Mesendoderm (in vitro differentiated cells): ENCODE measurements at regions not wholly inside any gene's neighbourhood (a gene's known extent, or its start where the extent isn't known, plus 50 kb on each side); places are given as distances from the start of the nearest gene placed in this dataset.

Experiments used
- DNase-seq: peaks from one replicate; pipeline ENCODE4 v3.0.0; 2013
- H2AK5ac ChIP-seq: 2 replicates; pipeline ENCODE4 v1.6.1; 2013; ENCODE audit warnings: low read length, inconsistent platforms
- H2BK120ac ChIP-seq: 2 replicates; pipeline ENCODE4 v1.6.1; 2013; ENCODE audit warnings: low read depth, mild to moderate bottlenecking, low read length, moderate library complexity, mixed read lengths
- H2BK15ac ChIP-seq: replicated peaks from 2 replicates; pipeline ENCODE4 v1.6.1; 2013; ENCODE audit warnings: low read depth, mild to moderate bottlenecking, moderate library complexity
- H2BK5ac ChIP-seq: 2 replicates; pipeline ENCODE4 v1.6.1; 2013; ENCODE audit warnings: low read length, inconsistent platforms
- H3K18ac ChIP-seq: 2 replicates; pipeline ENCODE4 v1.6.1; 2013; ENCODE audit warnings: mild to moderate bottlenecking, low read length, mixed read lengths
- H3K23ac ChIP-seq: one replicate; pipeline ENCODE4 v1.6.1; 2013; ENCODE audit warnings: low read length
- H3K27ac ChIP-seq: 2 replicates; pipeline ENCODE4 v1.5.1; 2013; ENCODE audit warnings: low read depth, mild to moderate bottlenecking, inconsistent platforms, low read length, moderate library complexity
- H3K27me3 ChIP-seq: 2 replicates; pipeline ENCODE4 v1.6.1; 2013; ENCODE audit warnings: low read length, control low read depth, mild to moderate bottlenecking, inconsistent platforms; ENCODE audit not compliant: insufficient read depth, poor library complexity
- H3K36me3 ChIP-seq: 2 replicates; pipeline ENCODE4 v1.6.1; 2013; ENCODE audit warnings: low read length, inconsistent platforms; ENCODE audit not compliant: control insufficient read depth, insufficient read depth
- H3K4ac ChIP-seq: one replicate; pipeline ENCODE4 v1.6.1; 2013; ENCODE audit warnings: low read depth, mild to moderate bottlenecking, low read length, moderate library complexity
- H3K4me1 ChIP-seq: 2 replicates; pipeline ENCODE4 v1.6.1; 2013; ENCODE audit warnings: low read depth, low read length, inconsistent platforms; ENCODE audit not compliant: control insufficient read depth
- H3K4me2 ChIP-seq: 2 replicates; pipeline ENCODE4 v1.6.1; 2013; ENCODE audit warnings: low read length
- H3K4me3 ChIP-seq: 2 replicates; pipeline ENCODE4 v1.5.1; 2013; ENCODE audit warnings: mild to moderate bottlenecking, low read length
- H3K56ac ChIP-seq: one replicate; pipeline ENCODE4 v1.6.1; 2013; ENCODE audit warnings: low read length
- H3K79me1 ChIP-seq: 2 replicates; pipeline ENCODE4 v1.6.1; 2013; ENCODE audit warnings: low read length, inconsistent platforms
- H3K79me2 ChIP-seq: 2 replicates; pipeline ENCODE4 v1.6.1; 2013; ENCODE audit warnings: mild to moderate bottlenecking, low read length; ENCODE audit not compliant: control insufficient read depth, insufficient read depth
- H3K9ac ChIP-seq: 2 replicates; pipeline ENCODE4 v1.6.1; 2013; ENCODE audit warnings: low read length, inconsistent platforms
- H4K5ac ChIP-seq: one replicate; pipeline ENCODE4 v1.6.1; 2013; ENCODE audit warnings: low read length
- H4K8ac ChIP-seq: one replicate; pipeline ENCODE4 v1.6.1; 2013; ENCODE audit warnings: low read depth, mild to moderate bottlenecking, control low read depth, low read length, moderate library complexity
- WGBS: extraction: QIAGEN DNeasy Blood & Tissue Kit; methylation state at CpG from one replicate; pipeline ENCODE4 v1.1.7; 2013; ENCODE audit warnings: low lambda C conversion rate, missing lambda C conversion rate; ENCODE audit not compliant: insufficient coverage; ENCODE audit errors: extremely low coverage; 5-methylcytosine and 5-hydroxymethylcytosine counted together

DNA sequence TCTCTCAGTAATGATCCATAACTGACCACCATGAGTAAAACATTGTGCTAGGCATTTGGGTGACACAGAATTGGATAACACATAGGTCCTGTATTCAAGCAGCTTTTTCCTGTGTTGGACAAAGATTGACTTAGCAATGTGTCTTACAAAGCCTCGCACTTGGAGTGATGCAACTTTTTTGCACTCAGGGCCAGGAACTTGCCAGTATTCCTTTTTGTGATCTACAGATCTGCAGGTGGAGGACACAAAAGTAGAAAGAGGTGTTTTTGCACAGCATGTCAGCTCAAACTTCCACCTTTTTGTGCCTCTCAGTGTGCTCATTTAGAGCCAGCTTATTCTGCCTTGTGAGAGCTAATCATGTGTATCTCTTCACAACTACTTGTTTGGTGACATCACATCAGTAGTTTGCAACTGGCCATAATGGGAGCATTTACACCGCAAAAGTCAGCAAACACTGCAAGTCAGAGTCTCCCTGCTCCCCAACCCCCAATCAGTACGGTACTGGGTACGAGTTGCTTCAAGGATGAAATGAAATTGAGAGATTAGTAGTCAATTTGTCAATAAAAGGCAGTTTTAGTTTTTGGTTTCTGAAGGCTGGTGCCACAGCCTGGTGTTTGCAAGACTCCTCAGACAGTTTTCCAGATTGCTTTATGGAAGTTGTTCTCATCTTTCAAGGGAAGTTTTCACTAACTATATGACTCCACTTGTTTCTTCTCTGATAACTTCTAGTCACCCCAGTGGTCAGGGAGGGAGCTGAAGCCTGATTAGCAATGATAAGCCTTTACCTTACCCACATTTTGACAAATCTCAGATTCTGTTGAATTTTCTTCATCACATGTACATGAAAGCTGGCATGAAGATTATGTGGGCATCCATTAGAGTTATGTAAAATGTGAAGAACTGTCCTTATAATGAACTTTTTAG, 149.1 kb downstream of the PDCD6IP start:
- no peaks in the 10 kb centered on the region for H3K36me3 ChIP-seq
- H3K4me3 ChIP-seq: no peak overlapping the region
- no peak overlapping the region for H3K23ac ChIP-seq
- no peak for DNase-seq
- no peak overlapping the region for H3K4ac ChIP-seq
- no peaks in the 10 kb centered on the region for H3K4me1 ChIP-seq
- H2BK5ac ChIP-seq: no peak overlapping the region
- no peak overlapping the region for H2BK120ac ChIP-seq
- no peak overlapping the region for H2AK5ac ChIP-seq
- H4K5ac ChIP-seq: no peak overlapping the region
- no CpG with 5 or more reads among the region's 4 CpGs for WGBS
- no peak overlapping the region for H4K8ac ChIP-seq
- no peak overlapping the region for H3K56ac ChIP-seq
- H3K79me2 ChIP-seq: no peaks in the 10 kb centered on the region
- no peak overlapping the region for H2BK15ac ChIP-seq
- H3K27me3 ChIP-seq: no peaks in the 10 kb centered on the region
- no peak overlapping the region for H3K9ac ChIP-seq
- H3K27ac ChIP-seq: no peak overlapping the region
- H3K18ac ChIP-seq: no peak overlapping the region
- H3K4me2 ChIP-seq: no peak overlapping the region
- no peaks in the 10 kb centered on the region for H3K79me1 ChIP-seq

DNA sequence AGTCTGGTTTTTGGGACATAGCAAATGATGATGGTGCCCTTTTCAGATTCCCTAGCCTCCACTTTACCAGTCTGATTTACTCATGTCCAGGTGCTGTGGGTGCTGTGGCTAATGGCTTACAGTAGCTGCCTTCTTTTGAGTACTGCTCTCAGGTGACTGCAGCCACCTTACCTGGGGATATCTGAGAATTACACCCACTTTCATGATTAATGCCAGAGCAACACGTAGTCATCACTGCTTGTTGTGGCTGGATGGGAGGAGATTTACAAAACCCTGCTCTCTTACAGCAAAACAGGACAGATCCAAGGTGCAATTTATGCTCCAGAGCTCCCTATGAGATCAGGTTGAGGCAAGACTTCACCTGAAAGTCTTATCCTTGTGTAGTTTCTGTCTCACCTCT, 150.6 kb downstream of the PDCD6IP start:
- no peak for DNase-seq
- WGBS: no CpG with 5 or more reads among the region's 1 CpG
- H3K18ac ChIP-seq: no peak overlapping the region

GRCh38 chr3:33954956-33955355, 156.5 kb downstream of the PDCD6IP start:
- Histone ChIP-seq H3K23ac (no peak overlapping the region), H3K9ac (no peak overlapping the region), H3K4ac (no peak overlapping the region), H3K79me2 (no peaks in the 10 kb centered on the region), H3K18ac (no peak overlapping the region), H4K8ac (no peak overlapping the region), H2BK5ac (no peak overlapping the region), H4K5ac (no peak overlapping the region), H3K36me3 (no peaks in the 10 kb centered on the region), H3K79me1 (no peaks in the 10 kb centered on the region), H3K56ac (no peak overlapping the region), H3K4me2 (no peak overlapping the region), H3K4me3 (no peak overlapping the region), H3K4me1 (no peaks in the 10 kb centered on the region), H3K27me3 (no peaks in the 10 kb centered on the region), H2BK120ac (no peak overlapping the region), H2AK5ac (no peak overlapping the region), H2BK15ac (no peak overlapping the region), H3K27ac (no peak overlapping the region)
- WGBS: no CpG with 5 or more reads among the region's 3 CpGs
- peak; percentile 66 for DNase-seq

More for the DNA sequence above, 150.6 kb downstream of the PDCD6IP start:
- H3K27me3 ChIP-seq: no peaks in the 10 kb centered on the region
- H3K4me1 ChIP-seq: no peaks in the 10 kb centered on the region
- H4K5ac ChIP-seq: no peak overlapping the region
- H2BK120ac ChIP-seq: no peak overlapping the region
- H3K9ac ChIP-seq: no peak overlapping the region
- no peak overlapping the region for H3K4me2 ChIP-seq
- H2AK5ac ChIP-seq: no peak overlapping the region
- H3K23ac ChIP-seq: no peak overlapping the region
- H3K36me3 ChIP-seq: no peaks in the 10 kb centered on the region
- no peaks in the 10 kb centered on the region for H3K79me2 ChIP-seq
- H3K56ac ChIP-seq: no peak overlapping the region
- H3K79me1 ChIP-seq: no peaks in the 10 kb centered on the region
- H4K8ac ChIP-seq: no peak overlapping the region
- no peak overlapping the region for H2BK15ac ChIP-seq
- H3K27ac ChIP-seq: no peak overlapping the region
- H3K4me3 ChIP-seq: no peak overlapping the region
- no peak overlapping the region for H3K4ac ChIP-seq
- no peak overlapping the region for H2BK5ac ChIP-seq

- Histone ChIP-seq H3K23ac (no peak overlapping the region), H2BK15ac (no peak overlapping the region), H3K4me3 (no peak overlapping the region), H3K27ac (no peak overlapping the region), H2AK5ac (no peak overlapping the region), H3K18ac (no peak overlapping the region), H4K5ac (no peak overlapping the region), H3K9ac (no peak overlapping the region), H3K4ac (no peak overlapping the region), H2BK5ac (no peak overlapping the region), H3K56ac (no peak overlapping the region), H3K79me2 (no peaks in the 10 kb centered on the region), H3K27me3 (no peaks in the 10 kb centered on the region), H3K36me3 (no peaks in the 10 kb centered on the region), H3K4me1 (no peaks in the 10 kb centered on the region), H3K79me1 (no peaks in the 10 kb centered on the region), H2BK120ac (no peak overlapping the region), H3K4me2 (no peak overlapping the region), H4K8ac (no peak overlapping the region)
- no peak for DNase-seq
- WGBS: no CpG with 5 or more reads among the region's 2 CpGs
Observed at GRCh38 chr3:33956206-33956605, 157.8 kb downstream of the PDCD6IP start.

GRCh38 chr3:33956776-33957175, 158.3 kb downstream of the PDCD6IP start:
- Histone ChIP-seq H3K23ac (no peak overlapping the region), H3K36me3 (no peaks in the 10 kb centered on the region), H2BK120ac (no peak overlapping the region), H2BK15ac (no peak overlapping the region), H4K8ac (no peak overlapping the region), H3K4me3 (no peak overlapping the region), H3K18ac (no peak overlapping the region), H2AK5ac (no peak overlapping the region), H3K4me2 (no peak overlapping the region), H3K56ac (no peak overlapping the region), H3K4me1 (no peaks in the 10 kb centered on the region), H3K4ac (no peak overlapping the region), H3K79me2 (no peaks in the 10 kb centered on the region), H3K27me3 (no peaks in the 10 kb centered on the region), H3K27ac (no peak overlapping the region), H2BK5ac (no peak overlapping the region), H3K9ac (no peak overlapping the region), H3K79me1 (no peaks in the 10 kb centered on the region), H4K5ac (no peak overlapping the region)
- WGBS: no CpG with 5 or more reads among the region's 4 CpGs
- no peak for DNase-seq

- Histone ChIP-seq H3K4me1 (no peaks in the 10 kb centered on the region), H3K79me1 (no peaks in the 10 kb centered on the region), H2AK5ac (no peak overlapping the region), H3K4ac (no peak overlapping the region), H3K4me3 (no peak overlapping the region), H2BK5ac (no peak overlapping the region), H3K27me3 (no peaks in the 10 kb centered on the region), H3K56ac (no peak overlapping the region), H3K79me2 (no peaks in the 10 kb centered on the region), H3K18ac (no peak overlapping the region), H3K27ac (no peak overlapping the region), H3K23ac (no peak overlapping the region), H2BK15ac (no peak overlapping the region), H3K4me2 (no peak overlapping the region), H4K8ac (no peak overlapping the region), H4K5ac (no peak overlapping the region), H2BK120ac (no peak overlapping the region), H3K9ac (no peak overlapping the region), H3K36me3 (no peaks in the 10 kb centered on the region)
- no CpG with 5 or more reads among the region's 5 CpGs for WGBS
- no peak for DNase-seq
Observed at GRCh38 chr3:33957176-33957575, 158.7 kb downstream of the PDCD6IP start.
